BLaER1 treated with 17β-estradiol and CSF1 and Interleukin-3, amounts not matched to agents 10 nM and 100 nM (cell line): ENCODE measurements at regions not wholly inside any gene's neighbourhood (a gene's known extent, or its start where the extent isn't known, plus 50 kb on each side); places are given as distances from the start of the nearest gene placed in this dataset.

Source experiments
- H3K27ac ChIP-seq, 11 experiments: shearing (Covaris generic); formaldehyde crosslinking; 2 replicates each; pipeline ENCODE4 v1.8.1; 2022
- H3K27me3 ChIP-seq, 11 experiments: shearing (Covaris generic); formaldehyde crosslinking; 2 replicates each; pipeline ENCODE4 v1.8.1; 2022
- H3K36me3 ChIP-seq, 11 experiments: shearing (Covaris generic); formaldehyde crosslinking; 2 replicates each; pipeline ENCODE4 v1.8.1; 2022
- H3K4me1 ChIP-seq, 10 experiments: shearing (Covaris generic); formaldehyde crosslinking; 2 replicates each; pipeline ENCODE4 v1.8.1; 2022
- H3K4me2 ChIP-seq, 11 experiments: shearing (Covaris generic); formaldehyde crosslinking; 2 replicates each; pipeline ENCODE4 v1.8.1; 2022
- H3K4me3 ChIP-seq, 10 experiments: shearing (Covaris generic); formaldehyde crosslinking; 2 replicates each; pipeline ENCODE4 v1.8.1; 2022
- H3K9ac ChIP-seq, 11 experiments: shearing (Covaris generic); formaldehyde crosslinking; 2 replicates each; pipeline ENCODE4 v1.8.1; 2022
- H3K9me3 ChIP-seq, 11 experiments: shearing (Covaris generic); formaldehyde crosslinking; replicated peaks in 1 of 11; 2 replicates each; pipeline ENCODE4 v1.8.1; 2022
- H4K20me1 ChIP-seq, 11 experiments: shearing (Covaris generic); formaldehyde crosslinking; 2 replicates each; pipeline ENCODE4 v1.8.1; 2022
- Cebpa-rat ChIP-seq, 11 experiments: shearing (Covaris generic); IDR thresholded peaks; 2 replicates each; pipeline ENCODE4 v1.8.1; 2022

DNA sequence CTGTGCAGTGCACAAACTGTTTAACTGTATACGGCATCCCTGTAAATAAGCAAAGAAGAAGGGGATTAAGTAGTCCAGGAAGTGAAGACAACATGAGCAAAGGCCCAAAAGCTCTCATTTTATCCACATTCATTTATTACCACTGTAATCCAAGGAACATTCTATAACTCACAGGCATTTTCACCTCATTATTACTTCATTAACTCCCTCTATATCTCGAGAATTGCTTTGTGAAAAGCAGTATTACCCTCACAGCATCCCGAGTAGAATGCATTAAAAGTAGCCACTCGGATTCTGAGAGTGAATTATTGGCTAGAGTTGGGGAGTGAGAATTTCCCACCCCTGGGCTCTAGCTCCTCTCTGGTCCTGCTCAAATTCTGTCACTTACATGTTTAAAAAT, 51.0 kb upstream of the CHCHD3 start:
- Histone ChIP-seq H3K4me1 (no peaks in the 10 kb centered on the region), H3K27ac (no peak overlapping the region), H3K27me3 (no peaks in the 10 kb centered on the region), H3K9ac (no peak overlapping the region), H3K36me3 (no peaks in the 10 kb centered on the region), H3K9me3 (peaks cover 0 to 14% (median 8%) of the 10 kb centered on the region in 11 experiments; a peak in 11 of 22 replicates), H4K20me1 (no peaks in the 10 kb centered on the region), H3K4me3 (no peak overlapping the region), H3K4me2 (no peak overlapping the region)
- no peak for TF ChIP-seq Cebpa-rat (IDR thresholded peaks at IDR 0.05)

DNA sequence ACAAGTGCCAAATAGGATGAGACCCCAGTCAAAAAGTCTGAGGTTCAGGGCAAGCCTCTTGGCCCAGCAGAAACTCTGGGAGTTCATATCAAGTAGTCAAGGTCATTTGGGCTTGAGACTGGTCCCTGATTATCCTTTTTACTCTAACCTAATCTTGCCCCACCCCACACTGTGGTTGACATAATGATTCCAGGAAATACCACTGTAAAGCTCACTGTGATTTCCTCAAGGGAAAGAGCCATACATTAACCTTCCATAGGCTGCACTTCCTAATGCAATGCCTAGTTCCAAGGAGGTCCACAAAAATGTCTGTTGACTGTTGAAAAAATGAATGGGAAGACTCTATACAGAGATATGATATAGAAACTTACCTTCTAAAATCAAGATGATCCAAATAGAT, 52.9 kb upstream of the CHCHD3 start:
- H3K9me3 ChIP-seq: peaks cover 0 to 11% (median 8%) of the 10 kb centered on the region in 11 experiments; a peak in 11 of 22 replicates
- H3K4me3 ChIP-seq: no peak overlapping the region
- no peak overlapping the region for H3K4me2 ChIP-seq
- no peak for TF ChIP-seq Cebpa-rat (IDR thresholded peaks at IDR 0.05)
- H3K27me3 ChIP-seq: no peaks in the 10 kb centered on the region
- H4K20me1 ChIP-seq: no peaks in the 10 kb centered on the region; a peak in 1 of 22 replicates
- no peak overlapping the region for H3K9ac ChIP-seq
- no peaks in the 10 kb centered on the region for H3K36me3 ChIP-seq
- no peak overlapping the region for H3K27ac ChIP-seq
- H3K4me1 ChIP-seq: no peaks in the 10 kb centered on the region

- H3K9me3 ChIP-seq: peaks cover 0 to 5% (median 2%) of the 10 kb centered on the region in 11 experiments; a peak in 9 of 22 replicates
- no peak overlapping the region for H3K27ac ChIP-seq
- H3K27me3 ChIP-seq: no peaks in the 10 kb centered on the region
- TF ChIP-seq Cebpa-rat (IDR thresholded peaks at IDR 0.05): no peak
- H3K36me3 ChIP-seq: no peaks in the 10 kb centered on the region
- H3K4me1 ChIP-seq: no peaks in the 10 kb centered on the region
- H3K4me2 ChIP-seq: no peak overlapping the region
- no peaks in the 10 kb centered on the region; a peak in 1 of 22 replicates for H4K20me1 ChIP-seq
- no peak overlapping the region for H3K4me3 ChIP-seq
- no peak overlapping the region for H3K9ac ChIP-seq
Observed at GRCh38 chr7:133135451-133135850, 53.6 kb upstream of the CHCHD3 start.

DNA sequence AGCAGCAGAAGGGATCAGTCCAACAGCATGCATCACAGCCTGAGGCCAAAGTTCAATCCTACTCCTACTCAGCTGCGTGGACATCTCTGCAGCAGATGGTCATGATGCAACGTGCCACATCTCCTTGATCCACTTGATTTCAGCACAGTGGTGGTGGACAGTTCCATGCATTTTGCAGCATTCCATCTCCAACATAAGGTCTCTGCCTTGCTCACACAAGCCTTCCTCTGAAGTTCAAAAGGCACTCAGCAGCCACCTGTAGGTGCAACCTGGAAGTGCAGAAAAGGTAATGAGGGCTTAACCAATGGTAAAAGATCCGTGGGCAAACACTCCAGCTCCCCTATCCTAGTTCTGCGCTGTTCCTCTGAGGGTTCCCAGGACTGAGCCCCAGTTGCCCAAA, 57.5 kb upstream of the CHCHD3 start:
- no peak overlapping the region for H3K27ac ChIP-seq
- no peaks in the 10 kb centered on the region for H3K9me3 ChIP-seq
- no peaks in the 10 kb centered on the region for H3K36me3 ChIP-seq
- H3K27me3 ChIP-seq: no peaks in the 10 kb centered on the region
- no peak overlapping the region for H3K4me2 ChIP-seq
- no peaks in the 10 kb centered on the region for H3K4me1 ChIP-seq
- TF ChIP-seq Cebpa-rat (IDR thresholded peaks at IDR 0.05): no peak
- H3K9ac ChIP-seq: no peak overlapping the region
- no peaks in the 10 kb centered on the region; a peak in 1 of 22 replicates for H4K20me1 ChIP-seq
- no peak overlapping the region for H3K4me3 ChIP-seq

GRCh38 chr7:133139801-133140200, 57.9 kb upstream of the CHCHD3 start:
- H3K4me2 ChIP-seq: no peak overlapping the region
- no peaks in the 10 kb centered on the region for H3K9me3 ChIP-seq
- no peaks in the 10 kb centered on the region for H3K27me3 ChIP-seq
- no peaks in the 10 kb centered on the region; a peak in 1 of 22 replicates for H4K20me1 ChIP-seq
- no peaks in the 10 kb centered on the region for H3K4me1 ChIP-seq
- no peak for TF ChIP-seq Cebpa-rat (IDR thresholded peaks at IDR 0.05)
- no peak overlapping the region for H3K9ac ChIP-seq
- no peak overlapping the region for H3K27ac ChIP-seq
- H3K36me3 ChIP-seq: no peaks in the 10 kb centered on the region
- no peak overlapping the region for H3K4me3 ChIP-seq

- no peaks in the 10 kb centered on the region for H3K9me3 ChIP-seq
- no peaks in the 10 kb centered on the region; a peak in 1 of 22 replicates for H4K20me1 ChIP-seq
- no peaks in the 10 kb centered on the region for H3K27me3 ChIP-seq
- no peak for TF ChIP-seq Cebpa-rat (IDR thresholded peaks at IDR 0.05)
- no peak overlapping the region for H3K4me3 ChIP-seq
- no peak overlapping the region for H3K27ac ChIP-seq
- no peak overlapping the region for H3K4me2 ChIP-seq
- no peaks in the 10 kb centered on the region for H3K4me1 ChIP-seq
- no peak overlapping the region for H3K9ac ChIP-seq
- H3K36me3 ChIP-seq: no peaks in the 10 kb centered on the region
Observed at GRCh38 chr7:133140994-133141595, 59.2 kb upstream of the CHCHD3 start.

DNA sequence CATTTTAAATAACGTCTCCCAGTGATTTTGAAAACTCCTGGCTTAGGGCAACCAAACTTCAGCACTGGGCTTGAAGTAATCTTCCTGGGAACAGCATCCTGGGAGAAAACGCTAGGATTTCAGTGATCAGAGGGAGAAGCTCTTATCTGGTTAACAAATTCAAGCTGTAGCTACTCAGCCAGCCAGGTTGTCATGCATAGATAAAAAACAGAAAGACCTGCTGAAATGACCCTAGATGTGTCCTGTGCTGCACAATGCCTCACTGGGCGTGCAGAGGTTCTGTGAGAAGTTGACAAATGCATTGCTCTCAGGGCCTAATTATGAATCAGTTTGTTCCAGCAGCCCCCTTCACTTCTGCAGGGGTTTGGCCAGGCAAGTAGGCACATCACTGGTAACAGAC, 68.9 kb upstream of the CHCHD3 start:
- Histone ChIP-seq H3K4me1 (no peaks in the 10 kb centered on the region), H3K4me3 (no peak overlapping the region), H3K27ac (no peak overlapping the region), H4K20me1 (no peaks in the 10 kb centered on the region), H3K9ac (no peak overlapping the region), H3K36me3 (no peaks in the 10 kb centered on the region), H3K27me3 (no peaks in the 10 kb centered on the region), H3K9me3 (0 out of 22 replicates have a peak, but pooled peaks cover 0 to 5% (median 0%) of the 10 kb centered on the region in 11 experiments), H3K4me2 (no peak overlapping the region)
- TF ChIP-seq Cebpa-rat (IDR thresholded peaks at IDR 0.05): no peak

DNA sequence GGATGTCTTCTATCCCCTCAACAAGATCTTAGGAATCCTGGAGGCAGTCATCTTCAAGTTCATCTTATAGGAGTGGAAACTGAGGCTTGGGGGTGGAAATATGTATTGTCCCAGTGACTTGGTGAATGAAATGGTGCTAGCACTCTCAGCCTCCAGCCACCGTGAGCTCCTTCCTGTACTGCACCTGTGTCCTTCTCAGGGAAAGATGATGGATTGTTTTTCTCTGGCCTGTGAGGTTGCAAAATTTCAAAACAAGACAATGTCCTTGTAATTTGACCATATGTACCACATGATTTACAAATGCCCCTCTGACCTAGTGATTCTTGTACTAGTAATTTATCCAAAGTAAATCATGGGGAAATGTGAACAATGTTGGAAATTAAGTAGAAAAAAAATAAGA, 71.0 kb upstream of the CHCHD3 start:
- Histone ChIP-seq H3K9me3 (0 out of 22 replicates have a peak, but pooled peaks cover 0 to 6% (median 0%) of the 10 kb centered on the region in 11 experiments), H3K27me3 (no peaks in the 10 kb centered on the region), H3K4me3 (no peak overlapping the region), H3K4me1 (no peaks in the 10 kb centered on the region), H3K36me3 (no peaks in the 10 kb centered on the region), H3K9ac (no peak overlapping the region), H4K20me1 (no peaks in the 10 kb centered on the region), H3K4me2 (no peak overlapping the region), H3K27ac (no peak overlapping the region)
- no peak for TF ChIP-seq Cebpa-rat (IDR thresholded peaks at IDR 0.05)

DNA sequence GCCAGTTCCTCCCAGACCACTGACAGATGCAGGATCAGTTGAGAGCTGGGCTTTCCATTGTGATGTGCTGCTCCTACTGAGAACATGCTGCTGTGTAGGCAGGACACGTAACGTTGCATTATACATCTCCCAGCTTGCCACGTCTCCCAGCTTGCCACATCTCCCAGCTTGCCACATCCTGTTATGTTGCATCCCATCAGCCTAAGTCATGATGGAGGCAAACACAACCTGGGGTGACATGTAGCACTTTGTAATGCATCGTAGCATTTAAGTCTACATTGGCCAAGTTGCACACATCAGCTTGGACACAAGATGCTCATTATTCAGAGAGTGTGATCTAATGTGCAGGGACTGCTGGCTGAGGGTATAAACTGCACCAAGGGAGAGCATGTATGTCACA, 73.3 kb upstream of the CHCHD3 start:
- no peak overlapping the region for H3K4me2 ChIP-seq
- H3K9me3 ChIP-seq: 0 out of 22 replicates have a peak, but pooled peaks cover 0 to 6% (median 0%) of the 10 kb centered on the region in 11 experiments
- no peak overlapping the region for H3K9ac ChIP-seq
- H3K27ac ChIP-seq: no peak overlapping the region
- no peak overlapping the region for H3K4me3 ChIP-seq
- H3K27me3 ChIP-seq: no peaks in the 10 kb centered on the region
- no peaks in the 10 kb centered on the region for H3K36me3 ChIP-seq
- no peaks in the 10 kb centered on the region for H3K4me1 ChIP-seq
- no peaks in the 10 kb centered on the region for H4K20me1 ChIP-seq
- no peak for TF ChIP-seq Cebpa-rat (IDR thresholded peaks at IDR 0.05)

GRCh38 chr7:133155642-133156041, 73.8 kb upstream of the CHCHD3 start:
- H3K4me2 ChIP-seq: no peak overlapping the region
- no peaks in the 10 kb centered on the region for H4K20me1 ChIP-seq
- H3K9me3 ChIP-seq: 0 out of 22 replicates have a peak, but pooled peaks cover 0 to 6% (median 0%) of the 10 kb centered on the region in 11 experiments
- no peaks in the 10 kb centered on the region for H3K36me3 ChIP-seq
- no peaks in the 10 kb centered on the region for H3K27me3 ChIP-seq
- H3K4me1 ChIP-seq: no peaks in the 10 kb centered on the region
- H3K9ac ChIP-seq: no peak overlapping the region
- H3K4me3 ChIP-seq: no peak overlapping the region
- no peak overlapping the region for H3K27ac ChIP-seq
- TF ChIP-seq Cebpa-rat (IDR thresholded peaks at IDR 0.05): no peak
